Keratinocyte (primary cell): ENCODE measurements at regions not wholly inside any gene's neighbourhood (a gene's known extent, or its start where the extent isn't known, plus 50 kb on each side); places are given as distances from the start of the nearest gene placed in this dataset.

Source experiments
- DNase-seq: peaks from one replicate; pipeline ENCODE4 v3.0.0-alpha.2; 2011; ENCODE audit warnings: low read depth, missing footprints, low spot score
- FAIRE-seq: peaks from 2 replicates; lab custom pipeline; 2011; peaks lifted over from hg19 to GRCh38; lab: Jason Lieb, UNC
- H2AFZ ChIP-seq: 2 replicates; pipeline ENCODE4 v1.6.0; 2012; ENCODE audit warnings: low read length, control low read depth, inconsistent platforms; ENCODE audit not compliant: control insufficient read depth
- H3K27ac ChIP-seq: 2 replicates; pipeline ENCODE4 v1.5.1; 2011; ENCODE audit warnings: low read length; ENCODE audit not compliant: control insufficient read depth, insufficient read depth
- H3K27me3 ChIP-seq: 3 replicates; pipeline ENCODE4 v1.6.0; 2011; ENCODE audit warnings: low read length; ENCODE audit not compliant: control insufficient read depth, insufficient read depth; ENCODE audit errors: extremely low read depth
- H3K36me3 ChIP-seq, 2 experiments: 2 replicates in 1 of 2; 3 replicates in 1 of 2; pipeline ENCODE4 v1.5.1; 2011; ENCODE audit warnings: low read length in 2 of 2, mild to moderate bottlenecking in 1 of 2; ENCODE audit not compliant: control insufficient read depth in 2 of 2, insufficient read depth in 2 of 2; ENCODE audit errors: extremely low read depth in 1 of 2
- H3K4me1 ChIP-seq: 3 replicates; pipeline ENCODE4 v1.5.1; 2011; ENCODE audit warnings: low read length; ENCODE audit not compliant: control insufficient read depth, insufficient read depth; ENCODE audit errors: extremely low read depth
- H3K4me2 ChIP-seq: 3 replicates; pipeline ENCODE4 v1.6.0; 2011; ENCODE audit warnings: low read depth, low read length; ENCODE audit not compliant: control insufficient read depth, insufficient read depth; ENCODE audit errors: extremely low read depth
- H3K4me3 ChIP-seq, 3 experiments: fragments of 200-600 bp in 1 of 3; sonication (generic) in 1 of 3; 2 replicates in 2 of 3; 3 replicates in 1 of 3; pipeline ENCODE4 v1.5.1; 2011 to 2016; ENCODE audit warnings: low read length in 3 of 3, mild to moderate bottlenecking in 3 of 3, control low read depth in 2 of 3, inconsistent platforms in 1 of 3, low read depth in 1 of 3, mixed read lengths in 1 of 3, mixed run types in 1 of 3, moderate library complexity in 1 of 3; ENCODE audit not compliant: control insufficient read depth in 2 of 3, insufficient read depth in 2 of 3; ENCODE audit errors: extremely low read depth in 1 of 3
- H3K79me2 ChIP-seq: 2 replicates; pipeline ENCODE4 v1.6.0; 2012; ENCODE audit warnings: low read length; ENCODE audit not compliant: control insufficient read depth, insufficient read depth
- H3K9ac ChIP-seq: 3 replicates; pipeline ENCODE4 v1.6.0; 2011; ENCODE audit warnings: low read length; ENCODE audit not compliant: control insufficient read depth, insufficient read depth; ENCODE audit errors: extremely low read depth
- H3K9me1 ChIP-seq: 3 replicates; pipeline ENCODE4 v1.6.0; 2011; ENCODE audit warnings: low read length; ENCODE audit not compliant: control insufficient read depth, insufficient read depth; ENCODE audit errors: extremely low read depth
- H3K9me3 ChIP-seq: 2 replicates; pipeline ENCODE4 v1.5.1; 2012; ENCODE audit warnings: low read depth, low read length; ENCODE audit not compliant: control insufficient read depth
- H4K20me1 ChIP-seq: 3 replicates; pipeline ENCODE4 v1.6.0; 2011; ENCODE audit warnings: low read length; ENCODE audit not compliant: control insufficient read depth, insufficient read depth; ENCODE audit errors: extremely low read depth
- CTCF ChIP-seq, 3 experiments: IDR thresholded peaks in 1 of 3; conservative IDR thresholded peaks in 1 of 3; optimal IDR thresholded peaks in 1 of 3; 2 replicates in 2 of 3; 3 replicates in 1 of 3; pipeline versions ENCODE3 to v1.5.1; 2011; ENCODE audit warnings: low read length in 3 of 3, mild to moderate bottlenecking in 3 of 3, moderate library complexity in 2 of 3, control low read depth in 1 of 3, inconsistent platforms in 1 of 3; ENCODE audit not compliant: insufficient read depth in 2 of 3; ENCODE audit errors: extremely low read depth in 1 of 3
- EZH2 ChIP-seq: IDR thresholded peaks from one replicate; pipeline ENCODE4 v1.6.1; 2012; ENCODE audit warnings: inconsistent platforms, mild to moderate bottlenecking, low read length, moderate library complexity
- dilution Hi-C: fragments of 300-500 bp; cut with MboI; formaldehyde crosslinking; loops from one replicate; pipeline ENCODE4 v1.7.0; 2020; ENCODE audit warnings: low sequenced_read_pairs; ENCODE audit not compliant: extremely low pct_ligation_motif_present

GRCh38 chr12:58378028-58378427, 436.7 kb downstream of the ATP23 start:
- Histone ChIP-seq H3K4me1 (no peaks in the 10 kb centered on the region), H3K36me3 (no peaks in the 10 kb centered on the region), H3K27ac (no peak overlapping the region), H3K79me2 (no peaks in the 10 kb centered on the region), H3K9me1 (no peaks in the 10 kb centered on the region), H3K4me3 (no peak overlapping the region), H3K27me3 (no peaks in the 10 kb centered on the region), H3K9me3 (no peaks in the 10 kb centered on the region), H3K4me2 (no peak overlapping the region), H3K9ac (no peak overlapping the region), H4K20me1 (no peaks in the 10 kb centered on the region), H2AFZ (no peak overlapping the region)
- no peak for DNase-seq
- TF ChIP-seq EZH2 (no peak), CTCF (optimal IDR thresholded peaks at IDR 0.05 in 1 of 3, IDR thresholded peaks at IDR 0.05 in 1 of 3, conservative IDR thresholded peaks at IDR 0.05 in 1 of 3; ENCODE audit: extremely low read depth in 1 of 3, insufficient read depth in 2 of 3, low read length in 3 of 3) (no peak)
- FAIRE-seq: no peak
- dilution Hi-C loops: no loop called here

GRCh38 chr12:58381546-58381945, 440.2 kb downstream of the ATP23 start:
- H3K9me1 ChIP-seq: no peaks in the 10 kb centered on the region
- H3K79me2 ChIP-seq: no peaks in the 10 kb centered on the region
- H3K4me1 ChIP-seq: no peaks in the 10 kb centered on the region
- no peak for TF ChIP-seq CTCF (optimal IDR thresholded peaks at IDR 0.05 in 1 of 3, IDR thresholded peaks at IDR 0.05 in 1 of 3, conservative IDR thresholded peaks at IDR 0.05 in 1 of 3; ENCODE audit: extremely low read depth in 1 of 3, insufficient read depth in 2 of 3, low read length in 3 of 3)
- TF ChIP-seq EZH2: no peak
- no peak overlapping the region for H2AFZ ChIP-seq
- H3K27ac ChIP-seq: no peak overlapping the region
- DNase-seq: no peak
- dilution Hi-C loops: no loop called here
- no peak overlapping the region for H3K4me2 ChIP-seq
- no peak overlapping the region for H3K4me3 ChIP-seq
- no peaks in the 10 kb centered on the region for H4K20me1 ChIP-seq
- H3K9ac ChIP-seq: no peak overlapping the region
- H3K9me3 ChIP-seq: no peaks in the 10 kb centered on the region
- no peaks in the 10 kb centered on the region for H3K27me3 ChIP-seq
- no peak for FAIRE-seq
- no peaks in the 10 kb centered on the region for H3K36me3 ChIP-seq
